Mesothelial cell of epicardium (in vitro differentiated cells): ENCODE measurements at regions not wholly inside any gene's neighbourhood (a gene's known extent, or its start where the extent isn't known, plus 50 kb on each side); places are given as distances from the start of the nearest gene placed in this dataset.
A peak's percentile ranks its signal among the peaks of the same experiment; 100 is the strongest.

Source experiments
- DNase-seq, 2 experiments: peaks; one replicate each; pipeline ENCODE4 v3.0.0; 2021; ENCODE audit warnings: low spot score in 2 of 2; ENCODE audit not compliant: unreplicated experiment in 2 of 2
- H3K27ac Mint-ChIP-seq: 2 replicates; pipeline ENCODE4 v1.8.0; 2021; ENCODE audit warnings: mixed read lengths
- H3K27me3 Mint-ChIP-seq: 2 replicates; pipeline ENCODE4 v1.8.0; 2021; ENCODE audit warnings: low read depth, mixed read lengths
- H3K36me3 Mint-ChIP-seq: 2 replicates; pipeline ENCODE4 v1.8.0; 2021; ENCODE audit warnings: mixed read lengths
- H3K4me1 Mint-ChIP-seq: 2 replicates; pipeline ENCODE4 v1.8.0; 2021; ENCODE audit warnings: mixed read lengths
- H3K4me3 Mint-ChIP-seq: 2 replicates; pipeline ENCODE4 v1.8.0; 2021; ENCODE audit warnings: mild to moderate bottlenecking, moderate library complexity, mixed read lengths
- H3K9me3 Mint-ChIP-seq: 2 replicates; pipeline ENCODE4 v1.8.0; 2021; ENCODE audit warnings: mixed read lengths
- TF ChIP-seq, protein P1 (sequence below): fragments of 200-600 bp; sonication (generic); IDR thresholded peaks from one replicate; pipeline ENCODE4 v1.5.0; 2021; ENCODE audit warnings: antibody characterized with exemption; ENCODE audit not compliant: unreplicated experiment

DNA sequence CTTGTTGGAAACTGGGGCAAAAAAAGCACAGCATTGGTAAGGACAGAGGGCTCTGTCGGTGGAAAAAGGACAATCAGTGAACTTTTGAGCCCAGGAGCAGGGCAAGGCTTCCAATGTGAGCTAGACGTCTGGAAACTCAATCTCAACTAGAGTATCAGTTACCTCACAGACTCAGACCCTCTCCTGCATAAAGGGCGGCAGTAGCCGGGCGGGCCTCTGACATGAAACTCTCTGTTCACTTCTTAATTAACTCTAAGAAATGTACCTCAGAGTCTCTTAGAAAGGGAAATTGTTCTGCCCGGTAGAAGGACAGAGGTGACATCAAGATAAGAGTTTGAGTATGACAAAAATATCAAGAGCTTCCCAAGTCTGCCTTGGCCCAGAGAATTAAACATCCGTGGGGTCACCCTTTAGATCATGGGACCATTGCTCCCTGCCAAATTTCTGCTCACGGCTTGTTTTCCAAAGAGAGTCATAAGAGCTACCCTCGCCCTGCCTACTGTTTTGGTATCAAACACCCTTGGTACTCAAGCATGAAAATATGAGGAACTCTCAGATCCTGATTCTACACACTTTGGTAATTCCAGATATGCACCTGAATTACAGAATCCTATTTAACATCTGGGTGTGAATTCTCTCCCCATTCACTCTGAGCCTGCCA is 103.5 kb upstream of the PKDCC start:
- no peak for DNase-seq
- Mint-ChIP-seq H3K4me1 (peaks cover 46% of the 10 kb centered on the region), H3K36me3 (no peaks in the 10 kb centered on the region), H3K27me3 (no peaks in the 10 kb centered on the region), H3K4me3 (no peak overlapping the region), H3K27ac (peak overlapping the region; percentile 11), H3K9me3 (no peaks in the 10 kb centered on the region)
- TF ChIP-seq, protein P1, sequence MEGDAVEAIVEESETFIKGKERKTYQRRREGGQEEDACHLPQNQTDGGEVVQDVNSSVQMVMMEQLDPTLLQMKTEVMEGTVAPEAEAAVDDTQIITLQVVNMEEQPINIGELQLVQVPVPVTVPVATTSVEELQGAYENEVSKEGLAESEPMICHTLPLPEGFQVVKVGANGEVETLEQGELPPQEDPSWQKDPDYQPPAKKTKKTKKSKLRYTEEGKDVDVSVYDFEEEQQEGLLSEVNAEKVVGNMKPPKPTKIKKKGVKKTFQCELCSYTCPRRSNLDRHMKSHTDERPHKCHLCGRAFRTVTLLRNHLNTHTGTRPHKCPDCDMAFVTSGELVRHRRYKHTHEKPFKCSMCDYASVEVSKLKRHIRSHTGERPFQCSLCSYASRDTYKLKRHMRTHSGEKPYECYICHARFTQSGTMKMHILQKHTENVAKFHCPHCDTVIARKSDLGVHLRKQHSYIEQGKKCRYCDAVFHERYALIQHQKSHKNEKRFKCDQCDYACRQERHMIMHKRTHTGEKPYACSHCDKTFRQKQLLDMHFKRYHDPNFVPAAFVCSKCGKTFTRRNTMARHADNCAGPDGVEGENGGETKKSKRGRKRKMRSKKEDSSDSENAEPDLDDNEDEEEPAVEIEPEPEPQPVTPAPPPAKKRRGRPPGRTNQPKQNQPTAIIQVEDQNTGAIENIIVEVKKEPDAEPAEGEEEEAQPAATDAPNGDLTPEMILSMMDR, result no peak

DNA sequence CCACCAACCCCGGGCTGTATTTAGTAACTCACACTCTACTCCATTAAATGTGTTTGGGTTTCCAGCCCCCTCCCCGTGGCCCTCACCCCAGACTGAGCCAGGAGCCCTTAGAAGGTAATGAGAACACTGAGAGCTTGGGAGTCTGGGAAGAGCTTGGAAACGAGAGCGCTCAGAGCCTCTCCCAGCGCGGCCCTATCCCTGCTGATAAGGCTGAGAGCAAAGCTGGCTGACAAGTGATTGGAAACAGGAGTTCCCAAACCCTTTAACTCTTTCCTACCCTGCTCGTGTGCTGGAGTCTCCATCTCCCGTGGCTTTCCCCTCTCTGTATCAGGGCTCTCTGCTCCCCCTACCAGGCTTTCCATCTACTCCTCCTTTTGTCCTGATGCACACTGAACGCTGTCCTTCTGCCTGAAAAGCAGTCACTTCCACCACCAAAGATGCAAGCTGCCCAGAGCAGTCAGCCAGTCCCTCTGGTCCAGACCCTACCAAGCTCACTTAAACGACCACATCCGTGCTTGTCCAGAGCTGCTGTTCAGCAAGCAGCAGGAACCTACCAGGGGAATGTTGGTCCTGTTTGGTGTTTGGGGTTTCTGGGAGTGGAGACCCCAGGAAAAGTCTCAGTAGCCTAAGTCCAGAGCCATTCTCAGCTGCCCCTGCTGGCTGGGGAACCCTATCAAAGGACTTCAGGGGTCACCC is 100.0 kb upstream of the PKDCC start:
- H3K36me3 Mint-ChIP-seq, result no peaks in the 10 kb centered on the region
- DNase-seq, result no peak
- peaks cover 43% of the 10 kb centered on the region for H3K4me1 Mint-ChIP-seq
- TF ChIP-seq, protein P1, result no peak
- peak overlapping the region; percentile 81 for H3K27ac Mint-ChIP-seq
- no peaks in the 10 kb centered on the region for H3K9me3 Mint-ChIP-seq
- no peak overlapping the region for H3K4me3 Mint-ChIP-seq
- no peaks in the 10 kb centered on the region for H3K27me3 Mint-ChIP-seq

DNA sequence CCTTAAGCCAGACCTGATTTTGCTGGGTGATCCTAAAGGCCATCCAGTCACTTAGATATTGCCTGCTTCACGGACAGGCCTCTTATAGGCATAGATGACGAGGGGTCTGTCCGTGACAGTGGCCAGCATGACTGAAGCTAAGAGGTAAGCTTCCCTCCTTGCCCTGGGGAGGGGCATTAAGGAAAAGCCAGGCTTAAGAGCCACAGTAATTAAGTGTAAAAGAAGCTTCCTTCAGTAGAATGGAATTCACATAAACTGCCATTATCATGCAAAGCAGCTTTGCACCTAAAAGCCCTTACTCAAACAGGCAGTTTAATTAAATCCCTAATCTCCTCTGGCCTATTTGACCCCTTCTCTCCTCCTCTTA is 99.4 kb upstream of the PKDCC start:
- TF ChIP-seq, protein P1, result no peak
- H3K4me3 Mint-ChIP-seq, result no peak overlapping the region
- H3K9me3 Mint-ChIP-seq, result no peaks in the 10 kb centered on the region
- no peak for DNase-seq
- H3K36me3 Mint-ChIP-seq, result no peaks in the 10 kb centered on the region
- H3K27me3 Mint-ChIP-seq, result no peaks in the 10 kb centered on the region
- peak overlapping the region; percentile 81 for H3K27ac Mint-ChIP-seq
- peaks cover 43% of the 10 kb centered on the region for H3K4me1 Mint-ChIP-seq

DNA sequence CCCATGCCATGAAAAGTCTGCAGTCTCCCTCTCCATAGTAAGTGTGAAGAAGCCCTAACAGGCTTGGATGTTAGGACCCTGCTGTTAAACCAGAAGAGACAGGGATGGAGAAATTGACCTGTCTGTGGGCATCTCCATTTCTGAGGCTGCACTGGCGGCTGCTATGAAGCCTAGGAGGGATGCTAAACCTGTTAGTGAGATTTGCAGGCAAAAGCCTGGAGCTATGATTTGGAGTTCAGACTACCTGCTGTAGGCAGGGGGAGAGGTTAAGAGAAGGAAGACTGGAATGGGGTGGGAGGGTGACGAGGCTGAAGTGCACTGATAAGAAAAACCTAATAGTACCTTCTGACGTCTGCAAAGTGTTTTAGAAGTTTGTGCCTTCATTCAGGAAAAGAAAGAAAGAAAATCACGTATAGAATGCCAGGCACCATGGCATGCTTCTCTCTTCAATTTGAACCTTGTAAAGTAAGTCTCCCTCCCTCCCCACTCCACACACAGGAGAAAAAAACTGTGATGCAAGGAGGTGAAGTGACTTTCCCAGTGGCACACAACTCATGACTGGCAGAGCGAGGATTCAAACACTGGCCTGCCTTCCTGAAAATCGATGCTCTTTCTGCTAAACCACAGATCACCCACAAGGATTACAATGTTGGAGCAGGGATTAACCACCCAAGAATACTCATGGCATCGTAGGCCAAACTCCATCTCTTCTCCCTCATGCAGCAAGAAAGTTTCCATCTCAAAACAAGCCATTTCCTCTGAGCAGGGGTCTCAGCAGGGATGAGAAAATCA is 98.5 kb upstream of the PKDCC start:
- Mint-ChIP-seq H3K4me1 (peaks cover 48% of the 10 kb centered on the region), H3K36me3 (no peaks in the 10 kb centered on the region), H3K9me3 (no peaks in the 10 kb centered on the region), H3K27ac (peak overlapping the region; percentile 1), H3K4me3 (no peak overlapping the region), H3K27me3 (no peaks in the 10 kb centered on the region)
- TF ChIP-seq, protein P1, result no peak
- DNase-seq, result no peak

DNA sequence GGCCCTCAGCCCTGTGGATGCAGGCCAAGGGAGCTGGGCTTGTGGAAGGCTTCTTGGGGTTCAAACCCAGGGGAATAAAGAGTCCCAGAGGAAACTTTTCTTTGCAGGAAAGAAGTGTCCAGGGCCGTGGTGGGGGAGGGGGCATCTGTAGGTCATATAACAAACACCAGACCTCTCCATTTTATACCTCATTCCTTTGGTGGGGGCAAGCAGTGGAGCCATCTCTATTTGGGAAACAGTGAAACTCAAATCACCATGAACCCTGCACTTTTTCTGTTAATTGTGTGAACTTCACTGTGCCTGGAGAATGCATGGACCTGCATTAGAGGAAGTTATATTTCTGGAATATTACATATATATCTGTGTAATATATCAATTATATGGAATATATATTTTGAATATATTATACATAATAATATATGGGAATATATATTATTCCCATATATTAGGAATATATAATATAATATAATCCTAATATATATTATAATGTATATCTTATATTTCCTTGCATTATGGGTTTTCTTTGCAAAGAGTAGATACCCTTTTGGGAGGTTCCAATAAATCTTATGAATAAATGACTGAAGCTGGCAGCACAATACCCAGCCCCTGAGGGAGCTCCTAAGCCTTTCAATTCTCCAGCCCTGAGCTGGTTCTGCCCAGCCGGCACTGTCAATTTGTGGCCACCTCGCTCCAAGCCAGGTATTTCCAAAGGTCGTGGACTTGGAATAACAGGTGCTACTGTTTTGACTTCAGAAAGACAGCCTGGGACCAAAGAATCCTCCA is 97.7 kb upstream of the PKDCC start:
- H3K4me3 Mint-ChIP-seq, result no peak overlapping the region
- H3K9me3 Mint-ChIP-seq, result no peaks in the 10 kb centered on the region
- H3K27me3 Mint-ChIP-seq, result no peaks in the 10 kb centered on the region
- no peaks in the 10 kb centered on the region for H3K36me3 Mint-ChIP-seq
- peak overlapping the region; percentile 12 for H3K27ac Mint-ChIP-seq
- DNase-seq, result no peak
- TF ChIP-seq, protein P1, result no peak
- peaks cover 55% of the 10 kb centered on the region for H3K4me1 Mint-ChIP-seq
